H1 (cell line): ENCODE measurements at regions not wholly inside any gene's neighbourhood (a gene's known extent, or its start where the extent isn't known, plus 50 kb on each side); places are given as distances from the start of the nearest gene placed in this dataset.

Experiments used
- CTBP2 ChIP-seq: IDR thresholded peaks from 2 replicates; pipeline ENCODE4 v1.7.0; 2011; ENCODE audit warnings: borderline replicate concordance, mild to moderate bottlenecking, moderate library complexity, mixed read lengths, low read length; ENCODE audit not compliant: insufficient read depth, insufficient read length
- RBBP5 ChIP-seq: IDR thresholded peaks from 2 replicates; pipeline ENCODE4 v1.7.1; 2012; ENCODE audit warnings: low read depth, mild to moderate bottlenecking, inconsistent platforms, low read length, moderate library complexity, borderline replicate concordance

- no peak for TF ChIP-seq CTBP2
- no peak for TF ChIP-seq RBBP5
These were observed 160.4 kb downstream of the BRD1 start (continued) for GRCh38 chr22:49667236-49667635.
